ENCODE measurements at regions not wholly inside any gene's neighbourhood (a gene's known extent, or its start where the extent isn't known, plus 50 kb on each side); places are given as distances from the start of the nearest gene placed in this dataset.

DNA sequence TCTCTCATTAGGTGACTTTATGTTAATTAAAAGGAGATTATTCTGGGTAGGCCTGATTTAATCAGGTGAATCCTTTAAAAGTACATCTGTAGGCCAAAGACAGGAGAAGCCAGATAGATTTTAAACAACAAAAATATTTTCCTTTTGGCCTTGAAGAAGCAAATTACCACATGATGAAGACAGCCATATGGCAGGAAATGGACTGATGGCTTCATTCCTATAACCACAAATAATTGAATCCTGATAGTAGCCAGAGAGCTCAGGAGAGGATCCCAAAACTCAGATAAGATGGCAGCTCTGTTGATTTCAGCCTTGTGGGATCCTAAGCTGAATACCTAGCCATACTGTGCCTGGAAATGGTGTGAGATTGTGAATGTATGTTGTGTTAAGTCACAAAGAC lies 66.1 kb upstream of the PRKX start:
- TF ChIP-seq, protein P1, sequence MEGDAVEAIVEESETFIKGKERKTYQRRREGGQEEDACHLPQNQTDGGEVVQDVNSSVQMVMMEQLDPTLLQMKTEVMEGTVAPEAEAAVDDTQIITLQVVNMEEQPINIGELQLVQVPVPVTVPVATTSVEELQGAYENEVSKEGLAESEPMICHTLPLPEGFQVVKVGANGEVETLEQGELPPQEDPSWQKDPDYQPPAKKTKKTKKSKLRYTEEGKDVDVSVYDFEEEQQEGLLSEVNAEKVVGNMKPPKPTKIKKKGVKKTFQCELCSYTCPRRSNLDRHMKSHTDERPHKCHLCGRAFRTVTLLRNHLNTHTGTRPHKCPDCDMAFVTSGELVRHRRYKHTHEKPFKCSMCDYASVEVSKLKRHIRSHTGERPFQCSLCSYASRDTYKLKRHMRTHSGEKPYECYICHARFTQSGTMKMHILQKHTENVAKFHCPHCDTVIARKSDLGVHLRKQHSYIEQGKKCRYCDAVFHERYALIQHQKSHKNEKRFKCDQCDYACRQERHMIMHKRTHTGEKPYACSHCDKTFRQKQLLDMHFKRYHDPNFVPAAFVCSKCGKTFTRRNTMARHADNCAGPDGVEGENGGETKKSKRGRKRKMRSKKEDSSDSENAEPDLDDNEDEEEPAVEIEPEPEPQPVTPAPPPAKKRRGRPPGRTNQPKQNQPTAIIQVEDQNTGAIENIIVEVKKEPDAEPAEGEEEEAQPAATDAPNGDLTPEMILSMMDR (IDR thresholded peaks at IDR 0.05): no peak
- no peak for TF ChIP-seq POLR2A (IDR thresholded peaks at IDR 0.05)
- intact Hi-C loops (cut with DNase I): no loop called here
- H3K36me3 ChIP-seq (replicated peaks in 1 of 2): no peaks in the 10 kb centered on the region
- H3K4me1 ChIP-seq (replicated peaks in 1 of 2): no peaks in the 10 kb centered on the region
- H3K27me3 ChIP-seq: no peaks in the 10 kb centered on the region
- H3K27ac ChIP-seq: no peak overlapping the region
- H3K9me3 ChIP-seq (replicated peaks in 1 of 3): no peaks in the 10 kb centered on the region
- no peak for DNase-seq
- no peak overlapping the region for H3K4me3 ChIP-seq

DNA sequence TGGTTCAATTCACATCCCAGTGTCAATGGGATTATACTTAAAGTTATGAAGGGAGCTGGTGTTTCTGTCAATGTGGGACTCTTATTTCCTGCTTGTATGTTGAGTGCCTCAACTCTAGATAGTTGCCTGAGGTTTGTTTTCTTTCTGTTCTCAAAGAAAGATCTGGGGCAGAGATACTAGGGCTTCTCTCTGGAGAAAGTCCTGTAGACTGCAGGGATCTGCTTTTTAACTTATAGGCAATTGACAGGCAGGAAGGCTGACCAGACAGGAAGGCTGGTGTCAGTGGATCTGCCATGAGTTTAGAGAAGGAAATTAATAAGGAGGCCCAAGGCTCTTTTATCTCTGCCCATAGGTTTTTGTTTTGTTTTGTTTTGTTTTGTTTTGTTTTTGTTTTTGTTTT lies 64.0 kb upstream of the PRKX start:
- H3K27ac ChIP-seq: no peak overlapping the region
- no peak overlapping the region for H3K4me3 ChIP-seq
- no peaks in the 10 kb centered on the region for H3K27me3 ChIP-seq
- no peak for DNase-seq
- H3K9me3 ChIP-seq (replicated peaks in 1 of 3): no peaks in the 10 kb centered on the region
- H3K36me3 ChIP-seq (replicated peaks in 1 of 2): no peaks in the 10 kb centered on the region
- intact Hi-C loops (cut with DNase I): no loop called here
- TF ChIP-seq POLR2A (IDR thresholded peaks at IDR 0.05): no peak
- TF ChIP-seq, protein P1 (IDR thresholded peaks at IDR 0.05): no peak
- no peaks in the 10 kb centered on the region for H3K4me1 ChIP-seq (replicated peaks in 1 of 2)

DNA sequence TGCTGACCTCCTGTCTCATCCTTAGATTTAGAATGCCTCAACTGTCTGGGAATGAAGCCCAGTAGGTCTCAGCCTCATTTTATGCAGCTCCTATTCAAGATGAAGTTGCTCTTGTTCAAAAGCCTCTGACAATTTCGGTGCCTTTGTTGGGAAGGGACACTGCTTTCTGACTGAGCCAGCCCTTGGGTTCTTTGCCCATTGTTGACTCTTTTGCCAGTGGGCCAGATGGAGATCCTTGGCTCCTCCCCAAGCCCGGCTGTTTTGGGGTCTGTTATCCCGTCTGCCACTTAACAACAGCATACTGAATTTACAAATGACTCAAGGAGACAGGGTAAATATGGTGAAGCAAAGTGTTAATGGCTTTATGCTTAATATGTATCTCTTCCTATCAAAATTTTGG lies 58.3 kb upstream of the PRKX start:
- TF ChIP-seq, protein P1 (IDR thresholded peaks at IDR 0.05): no peak
- TF ChIP-seq POLR2A (IDR thresholded peaks at IDR 0.05): no peak
- H3K4me3 ChIP-seq: no peak overlapping the region
- DNase-seq: no peak
- H3K27me3 ChIP-seq: no peaks in the 10 kb centered on the region
- no peaks in the 10 kb centered on the region for H3K4me1 ChIP-seq (replicated peaks in 1 of 2)
- H3K9me3 ChIP-seq (replicated peaks in 1 of 3): no peaks in the 10 kb centered on the region
- intact Hi-C loops (cut with DNase I): no loop called here
- H3K36me3 ChIP-seq (replicated peaks in 1 of 2): no peaks in the 10 kb centered on the region
- WGBS, 4 donors: 66 to 72% (median 67%) methylated on average over 3 of the region's 3 CpGs
- H3K27ac ChIP-seq: no peak overlapping the region

DNA sequence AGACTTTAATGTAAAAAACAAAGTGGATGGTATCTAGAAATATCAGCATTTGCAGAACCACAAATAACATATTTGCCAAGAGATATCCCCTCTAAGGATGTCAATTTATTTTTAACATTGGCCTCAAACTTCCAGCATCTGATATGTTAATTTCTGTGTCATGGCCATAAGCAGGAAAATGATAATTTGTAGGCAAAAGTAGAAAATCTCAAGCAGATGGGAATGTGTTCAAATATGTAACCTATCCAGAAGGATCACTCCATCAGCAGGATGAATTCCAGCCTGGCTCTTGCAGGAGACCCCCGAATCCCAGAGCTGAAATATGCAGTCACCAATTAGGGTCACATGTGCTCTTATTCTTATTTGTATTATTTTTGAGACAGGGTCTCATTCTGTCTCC lies 55.4 kb upstream of the PRKX start:
- WGBS, 4 donors: 59 to 83% (median 79%) methylated on average over 1 of the region's 1 CpG
- DNase-seq: no peak
- no peak overlapping the region for H3K27ac ChIP-seq
- no peaks in the 10 kb centered on the region for H3K9me3 ChIP-seq (replicated peaks in 1 of 3)
- TF ChIP-seq, protein P1 (IDR thresholded peaks at IDR 0.05): no peak
- intact Hi-C loops (cut with DNase I): no loop called here
- H3K4me1 ChIP-seq (replicated peaks in 1 of 2): no peaks in the 10 kb centered on the region
- no peaks in the 10 kb centered on the region for H3K27me3 ChIP-seq
- H3K36me3 ChIP-seq (replicated peaks in 1 of 2): no peaks in the 10 kb centered on the region
- H3K4me3 ChIP-seq: no peak overlapping the region

Small RNA genes in the stretch of these regions (small RNA-seq; reads per million reads assigned to genes)
- 0 reads per million in 2 donors for gene RF00401
